Mesendoderm (in vitro differentiated cells): ENCODE measurements at regions not wholly inside any gene's neighbourhood (a gene's known extent, or its start where the extent isn't known, plus 50 kb on each side); places are given as distances from the start of the nearest gene placed in this dataset.

ENCODE experiments used
- DNase-seq: peaks from one replicate; pipeline ENCODE4 v3.0.0; 2013
- H2AK5ac ChIP-seq: 2 replicates; pipeline ENCODE4 v1.6.1; 2013; ENCODE audit warnings: low read length, inconsistent platforms
- H2BK120ac ChIP-seq: 2 replicates; pipeline ENCODE4 v1.6.1; 2013; ENCODE audit warnings: low read depth, mild to moderate bottlenecking, low read length, moderate library complexity, mixed read lengths
- H2BK15ac ChIP-seq: replicated peaks from 2 replicates; pipeline ENCODE4 v1.6.1; 2013; ENCODE audit warnings: low read depth, mild to moderate bottlenecking, moderate library complexity
- H2BK5ac ChIP-seq: 2 replicates; pipeline ENCODE4 v1.6.1; 2013; ENCODE audit warnings: low read length, inconsistent platforms
- H3K18ac ChIP-seq: 2 replicates; pipeline ENCODE4 v1.6.1; 2013; ENCODE audit warnings: mild to moderate bottlenecking, low read length, mixed read lengths
- H3K23ac ChIP-seq: one replicate; pipeline ENCODE4 v1.6.1; 2013; ENCODE audit warnings: low read length
- H3K27ac ChIP-seq: 2 replicates; pipeline ENCODE4 v1.5.1; 2013; ENCODE audit warnings: low read depth, mild to moderate bottlenecking, inconsistent platforms, low read length, moderate library complexity
- H3K27me3 ChIP-seq: 2 replicates; pipeline ENCODE4 v1.6.1; 2013; ENCODE audit warnings: low read length, control low read depth, mild to moderate bottlenecking, inconsistent platforms; ENCODE audit not compliant: insufficient read depth, poor library complexity
- H3K36me3 ChIP-seq: 2 replicates; pipeline ENCODE4 v1.6.1; 2013; ENCODE audit warnings: low read length, inconsistent platforms; ENCODE audit not compliant: control insufficient read depth, insufficient read depth
- H3K4ac ChIP-seq: one replicate; pipeline ENCODE4 v1.6.1; 2013; ENCODE audit warnings: low read depth, mild to moderate bottlenecking, low read length, moderate library complexity
- H3K4me1 ChIP-seq: 2 replicates; pipeline ENCODE4 v1.6.1; 2013; ENCODE audit warnings: low read depth, low read length, inconsistent platforms; ENCODE audit not compliant: control insufficient read depth
- H3K4me2 ChIP-seq: 2 replicates; pipeline ENCODE4 v1.6.1; 2013; ENCODE audit warnings: low read length
- H3K4me3 ChIP-seq: 2 replicates; pipeline ENCODE4 v1.5.1; 2013; ENCODE audit warnings: mild to moderate bottlenecking, low read length
- H3K56ac ChIP-seq: one replicate; pipeline ENCODE4 v1.6.1; 2013; ENCODE audit warnings: low read length
- H3K79me1 ChIP-seq: 2 replicates; pipeline ENCODE4 v1.6.1; 2013; ENCODE audit warnings: low read length, inconsistent platforms
- H3K79me2 ChIP-seq: 2 replicates; pipeline ENCODE4 v1.6.1; 2013; ENCODE audit warnings: mild to moderate bottlenecking, low read length; ENCODE audit not compliant: control insufficient read depth, insufficient read depth
- H3K9ac ChIP-seq: 2 replicates; pipeline ENCODE4 v1.6.1; 2013; ENCODE audit warnings: low read length, inconsistent platforms
- H4K5ac ChIP-seq: one replicate; pipeline ENCODE4 v1.6.1; 2013; ENCODE audit warnings: low read length
- H4K8ac ChIP-seq: one replicate; pipeline ENCODE4 v1.6.1; 2013; ENCODE audit warnings: low read depth, mild to moderate bottlenecking, control low read depth, low read length, moderate library complexity
- WGBS: extraction: QIAGEN DNeasy Blood & Tissue Kit; methylation state at CpG from one replicate; pipeline ENCODE4 v1.1.7; 2013; ENCODE audit warnings: low lambda C conversion rate, missing lambda C conversion rate; ENCODE audit not compliant: insufficient coverage; ENCODE audit errors: extremely low coverage; 5-methylcytosine and 5-hydroxymethylcytosine counted together

DNA sequence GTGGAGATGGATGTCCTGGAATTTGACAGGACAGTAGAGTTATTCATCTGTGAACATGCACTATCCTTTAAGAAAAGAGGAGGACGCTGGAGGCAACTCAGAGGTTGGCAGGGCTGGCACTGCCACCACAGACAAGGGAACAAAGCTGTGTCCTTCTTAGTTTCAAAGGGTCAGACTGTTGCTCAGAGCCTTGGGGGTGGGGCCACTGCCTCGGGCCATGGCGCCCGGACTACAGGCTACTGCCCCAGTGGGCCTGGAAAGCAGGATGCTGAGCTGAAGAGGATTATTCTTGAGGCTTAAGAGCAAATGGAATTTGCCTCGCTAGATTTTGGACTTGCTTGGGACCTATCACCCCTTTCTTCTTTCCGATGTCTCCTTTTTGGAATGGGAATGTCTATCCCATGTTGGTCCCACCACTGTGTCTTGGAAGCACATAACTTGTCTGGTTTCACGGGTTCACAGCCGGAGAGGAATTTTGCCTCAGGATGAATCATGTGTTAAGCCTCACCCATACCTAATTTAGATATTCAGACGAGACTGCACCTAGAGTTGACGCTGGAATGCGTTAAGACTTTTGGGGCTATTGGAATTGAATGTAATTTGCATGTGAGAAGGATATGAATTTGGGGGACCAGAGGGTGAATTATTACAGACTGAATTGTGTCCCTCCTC is 114.8 kb upstream of the RFLNA start:
- Histone ChIP-seq H3K79me2 (no peaks in the 10 kb centered on the region), H2AK5ac (no peak overlapping the region), H3K4ac (no peak overlapping the region), H3K4me1 (no peaks in the 10 kb centered on the region), H3K9ac (no peak overlapping the region), H3K23ac (no peak overlapping the region), H4K8ac (no peak overlapping the region), H2BK15ac (no peak overlapping the region), H4K5ac (no peak overlapping the region), H3K27ac (no peak overlapping the region), H3K4me3 (no peak overlapping the region), H3K27me3 (no peaks in the 10 kb centered on the region), H3K4me2 (no peak overlapping the region), H2BK120ac (no peak overlapping the region), H3K36me3 (no peaks in the 10 kb centered on the region), H2BK5ac (no peak overlapping the region), H3K79me1 (no peaks in the 10 kb centered on the region), H3K56ac (no peak overlapping the region), H3K18ac (no peak overlapping the region)
- DNase-seq, result no peak
- no CpG with 5 or more reads among the region's 11 CpGs for WGBS

DNA sequence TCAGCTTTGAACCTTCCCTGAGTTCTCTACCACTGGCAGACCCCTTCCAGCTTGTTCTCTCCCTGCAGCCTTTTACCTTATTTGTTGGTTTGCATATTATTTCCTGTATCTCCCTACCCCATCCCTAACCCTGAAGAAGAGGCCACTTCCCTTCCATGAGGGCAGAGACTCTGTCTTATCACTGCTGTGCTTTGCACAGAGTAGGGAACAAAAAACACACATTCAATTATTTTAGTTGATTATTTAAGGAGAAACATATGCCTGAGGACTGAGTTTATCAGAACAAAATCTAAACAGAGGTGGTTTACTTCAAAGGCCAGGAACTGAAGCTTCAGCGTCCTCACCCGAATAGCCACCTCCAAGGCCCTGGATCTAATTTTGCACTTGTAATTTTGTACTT is 111.7 kb upstream of the RFLNA start:
- no peaks in the 10 kb centered on the region for H3K79me2 ChIP-seq
- H2AK5ac ChIP-seq, result no peak overlapping the region
- no peaks in the 10 kb centered on the region for H3K36me3 ChIP-seq
- H4K5ac ChIP-seq, result no peak overlapping the region
- H3K4me1 ChIP-seq, result peaks cover 2% of the 10 kb centered on the region
- H3K4me3 ChIP-seq, result no peak overlapping the region
- H3K18ac ChIP-seq, result no peak overlapping the region
- no peak overlapping the region for H3K9ac ChIP-seq
- no peak overlapping the region for H3K4ac ChIP-seq
- DNase-seq, result no peak
- no peak overlapping the region for H3K23ac ChIP-seq
- H3K27me3 ChIP-seq, result no peaks in the 10 kb centered on the region
- no peak overlapping the region for H4K8ac ChIP-seq
- no peak overlapping the region for H3K4me2 ChIP-seq
- H3K27ac ChIP-seq, result no peak overlapping the region
- no peak overlapping the region for H3K56ac ChIP-seq
- no peak overlapping the region for H2BK15ac ChIP-seq
- no CpG with 5 or more reads among the region's 2 CpGs for WGBS
- no peaks in the 10 kb centered on the region for H3K79me1 ChIP-seq
- no peak overlapping the region for H2BK5ac ChIP-seq
- no peak overlapping the region for H2BK120ac ChIP-seq

- DNase-seq, result no peak
- Histone ChIP-seq H4K5ac (no peak overlapping the region), H2BK5ac (no peak overlapping the region), H3K4ac (no peak overlapping the region), H3K27ac (no peak overlapping the region), H3K18ac (no peak overlapping the region), H3K56ac (no peak overlapping the region), H3K9ac (no peak overlapping the region), H2BK15ac (no peak overlapping the region), H3K79me1 (no peaks in the 10 kb centered on the region), H4K8ac (no peak overlapping the region), H3K23ac (no peak overlapping the region), H3K4me1 (peaks cover 4% of the 10 kb centered on the region), H3K4me3 (no peak overlapping the region), H3K27me3 (no peaks in the 10 kb centered on the region), H3K36me3 (no peaks in the 10 kb centered on the region), H2BK120ac (no peak overlapping the region), H3K4me2 (no peak overlapping the region), H2AK5ac (no peak overlapping the region), H3K79me2 (no peaks in the 10 kb centered on the region)
- no CpG with 5 or more reads among the region's 18 CpGs for WGBS
These were observed 110.4 kb upstream of the RFLNA start for GRCh38 chr12:124184456-124184855.

DNA sequence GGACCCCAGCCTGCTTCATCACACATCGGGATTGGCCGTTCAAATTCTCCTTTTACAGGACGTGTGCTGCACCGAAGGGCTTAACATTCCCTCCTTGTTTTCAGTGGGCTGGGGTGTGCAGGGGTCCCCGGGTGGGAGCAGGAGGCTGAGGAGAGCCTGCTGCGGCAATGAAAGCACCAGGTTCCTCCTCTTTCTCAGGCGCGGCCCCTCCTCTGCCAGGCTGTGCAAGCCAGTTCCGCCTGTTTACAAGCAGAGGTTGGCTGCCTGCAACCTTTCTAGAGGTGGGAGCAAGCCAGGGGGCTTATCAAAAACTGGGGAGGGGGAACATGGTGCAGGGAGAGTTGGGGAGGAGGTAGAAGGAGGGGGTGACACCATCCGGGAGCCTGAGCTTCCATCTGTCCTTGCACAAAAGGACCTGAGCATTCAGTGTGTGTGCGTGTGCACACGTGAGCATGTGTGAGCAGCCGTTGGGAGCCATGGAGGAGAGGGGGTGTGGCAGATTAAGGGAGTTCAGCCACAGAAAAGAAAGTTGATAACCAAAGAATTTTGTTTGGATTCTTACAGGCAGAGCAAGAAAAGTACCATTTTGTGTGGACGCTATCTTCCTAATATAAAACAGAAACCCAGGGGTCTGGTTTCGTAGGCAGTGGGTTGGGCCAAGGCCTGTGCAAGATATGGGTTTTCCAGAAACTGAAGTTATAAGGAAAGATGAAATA is 108.8 kb upstream of the RFLNA start:
- no peak overlapping the region for H4K8ac ChIP-seq

GRCh38 chr12:124188084-124188483 is 106.8 kb upstream of the RFLNA start:
- Histone ChIP-seq H3K79me1 (no peaks in the 10 kb centered on the region), H2BK15ac (no peak overlapping the region), H2BK120ac (no peak overlapping the region), H4K5ac (no peak overlapping the region), H3K18ac (no peak overlapping the region), H2AK5ac (no peak overlapping the region), H3K4me1 (peaks cover 4% of the 10 kb centered on the region), H3K27ac (no peak overlapping the region), H3K4me2 (no peak overlapping the region), H3K9ac (no peak overlapping the region), H3K56ac (peak overlapping the region; percentile 30), H3K4ac (no peak overlapping the region), H3K36me3 (no peaks in the 10 kb centered on the region), H3K27me3 (no peaks in the 10 kb centered on the region), H4K8ac (no peak overlapping the region), H3K79me2 (no peaks in the 10 kb centered on the region), H2BK5ac (no peak overlapping the region), H3K4me3 (no peak overlapping the region), H3K23ac (no peak overlapping the region)
- WGBS, result no CpG with 5 or more reads among the region's 7 CpGs
- DNase-seq, result no peak

More for the DNA sequence above, 108.8 kb upstream of the RFLNA start:
- WGBS, result no CpG with 5 or more reads among the region's 15 CpGs
- Histone ChIP-seq H2AK5ac (no peak overlapping the region), H3K4me3 (no peak overlapping the region), H4K5ac (no peak overlapping the region), H3K79me2 (no peaks in the 10 kb centered on the region), H3K23ac (no peak overlapping the region), H3K4me2 (no peak overlapping the region), H3K56ac (no peak overlapping the region), H3K79me1 (no peaks in the 10 kb centered on the region), H3K9ac (no peak overlapping the region), H3K36me3 (no peaks in the 10 kb centered on the region), H2BK5ac (no peak overlapping the region), H3K27ac (no peak overlapping the region), H3K4me1 (peaks cover 4% of the 10 kb centered on the region), H3K4ac (no peak overlapping the region), H3K18ac (no peak overlapping the region), H2BK120ac (no peak overlapping the region), H2BK15ac (no peak overlapping the region), H3K27me3 (no peaks in the 10 kb centered on the region)
- DNase-seq, result no peak
